Esophagus squamous epithelium (tissue), 4 donors: ENCODE measurements at regions not wholly inside any gene's neighbourhood (a gene's known extent, or its start where the extent isn't known, plus 50 kb on each side); places are given as distances from the start of the nearest gene placed in this dataset.

Experiments used
- CTCF ChIP-seq, 6 experiments: fragments of 450-650 bp in 4 of 6; fragments of 200-600 bp in 2 of 6; sonication (generic) in 2 of 6; IDR thresholded peaks; one replicate each; pipeline ENCODE4 v1.5.1; 2016 to 2019; ENCODE audit warnings: antibody characterized with exemption in 6 of 6, mild to moderate bottlenecking in 4 of 6, moderate library complexity in 4 of 6
- POLR2A ChIP-seq, 4 donors: fragments of 450-650 bp; IDR thresholded peaks; one replicate each; pipeline ENCODE4 v1.6.1; 2017; ENCODE audit warnings: antibody characterized with exemption in 4 of 4, mild to moderate bottlenecking in 4 of 4, moderate library complexity in 3 of 4

DNA sequence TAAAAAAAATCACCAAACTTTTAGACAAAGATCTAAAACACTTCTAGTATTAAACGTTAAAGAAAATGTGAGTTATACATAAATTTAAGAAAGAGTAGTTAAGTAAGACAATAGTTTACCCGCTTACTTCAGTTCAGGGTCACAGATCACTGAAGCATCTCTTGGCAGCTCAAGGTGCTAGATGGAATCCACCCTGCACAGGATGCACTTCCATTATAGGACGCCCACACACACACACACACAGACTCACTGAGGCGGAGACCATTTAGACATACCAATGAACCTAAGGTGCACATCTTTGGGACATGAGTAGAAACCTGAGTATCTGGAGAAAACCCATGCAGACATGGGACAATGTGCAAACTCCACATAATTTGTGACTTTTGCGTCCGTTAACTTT is 630.6 kb upstream of the ZNF804A start:
- TF ChIP-seq CTCF (IDR thresholded peaks at IDR 0.05) (no peak), POLR2A (IDR thresholded peaks at IDR 0.05) (no peak)
